C1 segment of cervical spinal cord (tissue), 14 donors: ENCODE measurements at regions not wholly inside any gene's neighbourhood (a gene's known extent, or its start where the extent isn't known, plus 50 kb on each side); places are given as distances from the start of the nearest gene placed in this dataset.
A peak's percentile ranks its signal among the peaks of the same experiment; 100 is the strongest.

ENCODE experiments used
- DNase-seq, 14 donors: peaks; one replicate each; lab custom pipeline; 2025; lab: John Stamatoyannopoulos, UW

DNA sequence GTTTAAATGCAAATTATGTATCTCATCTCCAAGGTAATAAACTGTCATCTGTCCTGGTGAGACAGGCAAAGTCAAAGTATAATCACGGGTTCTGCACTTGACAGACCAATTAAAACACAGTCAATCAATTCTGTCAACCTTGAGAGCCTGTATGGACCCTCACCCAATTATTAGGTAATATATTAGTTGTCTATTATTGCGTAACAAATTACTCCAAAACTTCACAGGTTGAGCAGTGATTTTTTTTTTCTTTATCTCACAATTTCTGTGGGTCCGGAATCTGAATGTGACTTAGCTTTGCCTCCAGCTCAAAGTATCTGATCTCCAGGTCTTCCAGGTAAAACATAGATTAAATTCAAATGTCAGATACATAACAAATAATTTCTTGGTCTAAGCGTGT, 707.4 kb upstream of the ARGLU1 start:
- no peak for DNase-seq

DNA sequence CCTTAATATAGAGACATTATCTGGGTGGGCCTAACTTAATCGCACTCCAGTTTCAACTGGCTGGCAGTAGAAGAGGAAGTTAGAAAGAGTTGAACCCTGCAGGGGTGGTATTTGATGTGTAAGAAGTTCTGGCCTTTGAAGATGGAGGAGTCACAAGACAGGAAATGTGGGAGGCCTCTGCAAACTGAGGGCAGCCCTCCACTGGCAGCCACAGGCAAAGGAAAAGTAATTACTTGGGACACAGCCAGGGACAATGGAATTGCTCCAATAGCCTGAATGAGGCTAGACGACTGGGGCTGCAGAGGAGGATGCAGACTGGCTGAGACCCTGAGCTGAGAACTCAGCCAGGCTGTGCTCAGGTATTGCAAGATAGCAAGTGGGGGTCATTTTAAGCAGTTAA, 703.3 kb upstream of the ARGLU1 start:
- DNase-seq = peak in 2 of 14 donors; percentile 0 to 19

DNA sequence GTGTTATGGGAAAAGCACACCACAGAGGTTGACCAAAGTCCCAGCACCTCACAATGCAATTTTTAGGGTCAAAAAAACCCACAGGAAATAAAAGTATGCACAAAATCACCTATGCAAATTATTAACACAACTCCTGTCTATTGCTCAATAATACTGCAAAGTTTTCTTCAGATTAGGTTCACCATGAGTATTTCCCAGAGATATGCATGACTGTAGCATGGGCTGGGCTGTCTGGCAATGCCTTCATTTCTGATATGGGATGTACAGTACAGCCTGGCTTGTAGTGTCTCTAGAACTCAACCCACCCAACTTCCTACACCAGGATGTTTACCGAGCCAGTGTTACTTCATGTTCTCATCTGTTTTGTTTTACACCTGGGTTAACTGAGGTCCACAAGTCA, 698.7 kb upstream of the ARGLU1 start:
- DNase-seq = no peak

DNA sequence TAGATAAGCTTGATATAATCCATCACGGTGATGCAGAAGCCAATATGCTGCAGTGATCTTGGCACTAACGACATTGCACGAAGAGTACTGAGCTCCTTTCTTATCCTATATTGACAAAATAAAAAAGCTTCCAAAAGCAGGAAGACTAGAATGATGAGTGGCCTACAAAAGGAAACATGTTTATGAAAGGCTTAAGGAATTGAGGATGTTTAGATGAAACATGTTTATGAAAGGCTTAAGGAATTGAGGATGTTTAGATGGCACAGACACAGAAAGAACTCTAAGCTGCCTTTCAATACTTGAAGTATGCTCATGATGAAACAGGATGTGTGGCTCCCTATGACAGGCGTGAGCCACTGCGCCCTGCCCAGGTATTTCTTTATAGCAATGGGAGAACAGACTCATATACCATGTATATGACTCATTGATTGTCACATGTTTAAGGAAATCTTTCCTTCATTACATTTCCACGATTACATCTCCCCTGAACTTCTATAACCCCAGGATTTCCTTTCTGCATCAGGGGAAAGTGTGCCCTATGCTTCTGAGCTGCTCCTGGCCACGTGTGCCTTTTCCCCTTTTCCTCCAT, 690.8 kb upstream of the ARGLU1 start:
- no peak for DNase-seq

DNA sequence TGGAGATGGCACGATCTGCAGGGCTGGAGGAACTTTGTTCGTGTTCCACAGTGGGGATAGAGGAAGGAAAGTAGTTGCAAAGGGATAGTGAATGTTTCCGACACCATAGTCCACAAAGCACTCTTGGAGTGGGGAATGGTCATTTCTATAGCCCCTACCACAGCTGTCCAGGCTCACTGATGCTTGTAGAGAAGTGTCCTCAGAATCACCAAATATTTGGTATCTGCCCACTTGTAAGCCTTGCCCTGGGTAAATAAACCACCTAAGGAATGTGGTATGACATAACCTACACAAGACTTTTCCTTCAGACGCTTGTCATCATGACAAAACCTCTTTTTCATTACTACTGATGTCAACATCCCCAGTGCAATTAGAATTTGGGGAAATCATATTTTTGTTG, 686.5 kb upstream of the ARGLU1 start:
- DNase-seq = no peak

DNA sequence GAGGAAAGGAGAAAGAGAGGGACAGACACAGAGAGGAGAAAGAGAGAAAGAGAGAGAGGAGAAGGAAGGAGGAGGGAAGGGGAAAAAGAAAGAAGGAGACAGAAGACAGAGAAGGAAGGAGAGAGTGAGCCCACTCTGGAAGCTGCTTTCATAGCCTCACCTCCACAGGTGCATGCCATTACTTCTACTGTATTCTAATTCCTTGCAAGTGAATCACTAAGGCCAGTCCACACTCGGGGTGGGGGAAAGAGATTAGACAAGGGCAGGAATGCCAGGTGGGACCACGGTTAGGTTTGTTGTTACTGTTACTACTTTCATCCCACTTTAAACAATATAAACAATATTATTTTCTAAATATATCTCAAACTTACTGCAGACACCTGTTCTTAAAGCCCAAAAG, 684.5 kb upstream of the ARGLU1 start:
- DNase-seq = no peak

DNA sequence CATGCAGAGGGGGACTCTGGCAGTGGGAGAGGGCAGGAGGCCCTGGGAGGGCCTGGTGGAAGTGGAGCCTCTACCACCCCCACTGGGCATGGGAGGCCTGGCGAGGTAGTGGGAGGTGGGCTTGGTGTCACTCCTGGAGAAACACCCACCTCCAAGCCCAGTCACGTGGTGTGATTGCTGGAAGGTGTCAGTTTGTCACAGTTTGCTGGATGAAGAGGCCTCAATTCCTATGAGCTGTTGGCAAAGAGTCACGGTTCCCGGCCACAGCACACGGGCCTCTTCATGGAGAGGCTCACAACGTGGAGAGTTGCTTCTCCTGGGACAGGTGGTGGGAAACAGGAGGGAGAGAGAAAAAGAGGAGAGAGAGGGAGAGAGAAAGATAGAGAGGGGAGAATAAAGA, 684.1 kb upstream of the ARGLU1 start:
- no peak for DNase-seq

DNA sequence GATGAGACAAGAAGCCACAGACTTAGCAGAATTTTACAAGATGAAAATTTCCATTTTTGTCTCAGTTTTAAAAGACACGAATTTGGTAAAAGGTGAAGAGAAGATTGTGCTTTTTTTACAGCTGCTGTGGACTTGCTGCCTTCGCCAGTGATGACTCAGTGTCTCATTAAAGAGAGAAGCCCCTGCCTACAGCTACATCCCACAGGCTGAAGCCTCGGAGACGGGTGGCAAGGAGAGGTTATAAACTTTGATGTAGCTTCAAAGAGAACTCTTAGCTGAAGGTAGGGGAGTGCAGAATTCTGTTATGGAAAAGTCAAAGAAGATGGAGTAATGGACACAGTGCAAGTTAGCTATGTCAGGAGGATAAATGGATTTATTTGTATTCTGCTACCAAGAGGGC, 683.4 kb upstream of the ARGLU1 start:
- DNase-seq = no peak

DNA sequence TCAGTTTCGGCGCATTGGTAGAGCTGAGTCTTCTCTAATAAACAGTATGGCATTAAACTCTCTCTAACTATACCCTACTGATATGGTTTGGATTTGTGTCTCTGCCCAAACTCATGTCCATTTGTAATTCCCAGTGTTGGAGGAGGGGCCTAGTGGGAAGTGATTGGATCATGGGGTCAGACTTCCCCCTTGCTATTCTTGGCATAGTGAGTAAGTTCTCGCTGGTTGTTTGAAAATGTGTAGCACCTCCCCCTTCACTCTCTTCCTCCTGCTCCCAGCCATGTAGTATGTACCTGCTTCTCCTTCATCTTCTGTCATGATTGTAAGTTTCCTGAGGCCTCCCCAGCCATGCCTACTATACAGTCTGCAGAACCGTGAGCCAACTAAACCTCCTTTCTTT, 682.7 kb upstream of the ARGLU1 start:
- DNase-seq = no peak

DNA sequence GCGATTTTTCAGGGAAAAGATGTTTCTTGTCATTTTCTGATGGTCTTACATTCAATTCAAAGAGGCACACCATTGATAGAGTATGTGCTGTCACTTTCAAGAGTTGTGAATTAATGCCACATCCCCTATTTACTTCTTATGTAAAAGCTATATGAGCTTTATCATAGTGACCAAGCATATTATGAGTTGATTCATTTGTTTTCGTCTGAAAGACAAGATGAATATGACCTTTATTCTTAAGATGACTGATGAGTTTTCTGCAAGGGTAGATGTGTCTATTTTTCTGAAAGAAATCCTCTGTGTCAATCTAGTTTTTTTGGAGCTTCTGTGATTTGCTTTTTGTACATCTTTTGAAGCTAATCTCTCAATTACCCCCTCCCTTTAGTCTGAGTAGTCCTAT, 676.3 kb upstream of the ARGLU1 start:
- no peak for DNase-seq

DNA sequence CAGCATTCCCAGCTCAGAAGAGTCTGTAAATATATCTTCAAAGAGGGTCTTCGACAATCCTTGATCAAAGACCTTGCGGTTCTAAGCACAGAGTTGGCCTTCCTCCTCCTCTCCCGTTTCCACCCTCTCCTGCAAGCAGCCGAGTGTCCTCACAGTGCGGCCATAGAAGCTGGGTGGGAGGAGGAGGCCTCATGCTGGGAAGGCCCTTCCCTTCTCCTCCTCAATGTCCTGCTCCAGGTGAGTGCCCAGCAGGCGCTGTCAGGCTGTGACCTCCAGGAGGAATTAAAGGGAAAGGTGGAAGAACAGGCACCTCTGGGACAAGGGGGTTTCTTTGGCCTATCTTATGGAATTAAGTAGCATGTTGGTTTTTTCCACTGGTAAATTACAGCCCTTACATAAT, 674.2 kb upstream of the ARGLU1 start:
- no peak for DNase-seq

DNA sequence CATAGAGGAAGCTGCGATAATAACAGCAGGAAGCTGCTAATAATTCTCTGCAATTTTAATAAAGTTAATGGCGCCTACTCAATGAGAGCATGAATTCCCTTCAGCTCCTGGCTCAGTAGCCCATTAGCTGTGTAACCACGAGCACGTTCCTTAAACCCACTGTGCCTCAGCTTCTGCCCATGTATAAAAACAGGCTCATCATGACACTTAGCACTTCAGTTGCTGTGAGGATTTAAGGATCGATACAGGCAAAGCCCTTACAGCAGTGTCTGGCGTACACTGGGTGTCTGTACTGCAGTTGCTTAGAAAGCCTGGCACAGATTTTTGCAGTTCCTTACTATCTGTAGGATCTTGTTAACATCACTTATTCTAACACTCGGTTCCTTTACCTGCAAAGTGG, 673.4 kb upstream of the ARGLU1 start:
- DNase-seq = no peak

DNA sequence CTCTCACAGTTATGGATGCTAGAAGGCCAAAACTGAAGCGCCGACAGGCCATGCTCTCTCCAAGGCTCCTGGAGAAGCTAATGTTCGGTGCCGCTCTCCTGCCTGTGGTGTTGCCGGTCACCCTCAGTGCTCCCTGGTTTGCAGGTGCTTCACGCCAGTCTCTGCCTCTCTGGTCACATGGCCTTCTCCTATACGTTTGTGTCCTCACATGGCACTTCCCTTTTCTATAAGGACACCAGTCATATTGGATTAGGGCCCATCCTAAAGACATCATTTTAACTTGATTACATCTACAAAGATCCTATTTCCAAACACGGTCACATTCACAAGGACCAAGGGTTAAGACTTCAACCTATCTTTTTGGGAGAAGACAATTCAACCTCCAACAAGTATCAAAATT, 671.3 kb upstream of the ARGLU1 start:
- DNase-seq = no peak

DNA sequence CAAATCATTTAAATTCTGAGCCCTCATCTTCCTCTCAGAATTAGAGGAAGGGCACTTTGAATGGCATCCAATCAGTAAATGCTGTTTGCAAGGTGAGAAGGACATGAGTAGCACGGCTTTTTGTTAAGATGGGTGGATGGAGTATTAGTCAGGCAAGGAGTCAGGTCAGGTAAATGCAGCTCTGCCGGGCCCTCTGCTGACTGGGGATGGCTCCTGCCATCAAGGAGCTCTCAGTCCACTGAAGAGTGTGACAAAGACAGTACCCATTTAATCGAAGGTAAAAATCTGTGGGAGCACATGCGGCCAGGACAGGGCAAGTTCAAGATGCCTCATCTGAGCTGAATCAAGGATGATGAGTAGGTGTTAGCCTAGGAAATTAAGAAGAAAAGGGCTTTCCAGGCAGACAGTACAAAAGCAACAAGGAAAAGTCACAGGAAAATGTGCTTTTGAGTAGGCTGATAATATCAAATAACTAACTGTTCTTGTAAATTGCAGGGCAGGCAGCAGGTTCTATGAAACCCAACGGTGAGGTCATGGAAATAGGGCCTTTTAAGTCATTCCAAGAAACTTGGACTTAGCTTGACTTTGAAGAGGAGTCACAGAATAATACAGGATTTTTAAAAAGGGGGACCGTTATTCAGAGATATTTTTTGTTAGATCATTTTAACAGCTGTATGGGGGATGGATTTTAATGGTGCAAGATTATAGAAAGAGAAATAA, 670.5 kb upstream of the ARGLU1 start:
- no peak for DNase-seq

DNA sequence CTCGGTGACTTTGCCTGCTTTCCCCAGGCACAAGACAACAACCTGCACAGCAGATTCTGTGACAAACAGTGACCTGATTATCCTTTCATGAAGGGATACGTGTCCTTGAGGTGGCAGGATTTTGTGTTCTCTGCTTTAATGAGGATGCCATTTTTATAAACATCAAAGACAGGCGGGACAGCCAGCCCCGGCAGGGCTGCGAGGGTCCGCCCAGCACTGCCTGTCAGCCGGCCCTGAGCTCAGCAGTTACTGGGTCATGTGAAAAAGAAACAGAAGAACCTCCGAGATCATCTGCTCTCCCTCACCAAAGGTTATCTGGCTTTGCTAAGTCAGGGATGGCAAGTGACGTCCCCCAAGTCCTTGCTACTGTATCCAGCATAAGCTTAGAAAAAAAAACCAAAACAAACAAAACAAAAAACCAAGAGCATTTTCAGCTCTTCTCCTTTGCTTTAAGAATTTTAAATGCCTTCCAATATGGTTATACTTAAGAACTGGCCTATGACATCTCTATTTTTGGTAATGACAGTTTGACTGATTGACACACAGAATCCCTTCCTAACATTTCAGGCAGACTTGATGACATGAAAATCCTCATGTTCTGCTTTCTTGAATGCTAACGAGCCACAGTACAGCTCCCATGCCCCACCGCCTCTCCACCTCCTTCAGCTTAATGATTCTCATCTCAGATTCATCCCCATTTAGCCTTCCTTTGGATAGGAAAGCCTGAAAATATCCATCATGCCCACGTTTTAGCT, 666.6 kb upstream of the ARGLU1 start:
- DNase-seq = peak in 1 of 14 donors; percentile 25

DNA sequence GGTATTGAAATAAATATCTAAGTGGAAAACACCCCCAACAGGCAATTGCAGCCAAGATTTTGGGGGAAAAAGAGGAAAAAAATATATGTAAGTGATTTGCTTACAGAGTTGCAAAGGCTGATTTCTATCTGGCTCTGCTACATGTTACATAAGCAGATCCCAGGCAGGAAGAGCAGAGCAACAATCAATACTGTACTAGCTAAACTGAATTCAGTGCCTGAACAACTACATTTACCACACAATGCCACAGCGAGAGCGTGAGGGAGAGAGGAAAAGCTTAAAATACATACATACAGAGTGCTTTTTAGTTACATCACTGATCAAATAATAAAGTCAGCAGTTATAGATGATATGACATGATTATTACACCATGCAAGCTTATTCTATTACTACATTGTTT, 665.6 kb upstream of the ARGLU1 start:
- peak in 1 of 14 donors; percentile 10 for DNase-seq

DNA sequence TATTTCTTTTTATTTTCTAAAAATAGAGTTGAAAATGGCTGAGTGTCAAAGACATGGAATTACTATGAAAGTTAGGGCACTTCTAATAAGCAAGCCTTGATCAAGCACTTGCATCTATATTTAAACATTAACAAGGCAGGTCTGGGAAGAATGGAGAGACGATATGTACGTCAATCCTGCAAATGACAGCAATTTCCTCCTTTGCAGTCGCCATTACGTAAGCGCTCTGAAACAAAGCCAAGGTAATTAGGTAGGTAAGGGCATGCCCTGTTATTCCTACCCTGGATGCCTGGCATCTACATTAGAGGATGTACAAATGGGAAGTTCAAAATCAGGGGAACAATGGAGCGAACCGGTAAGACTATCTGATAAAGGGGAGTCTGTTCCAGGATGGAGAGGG, 664.0 kb upstream of the ARGLU1 start:
- no peak for DNase-seq

DNA sequence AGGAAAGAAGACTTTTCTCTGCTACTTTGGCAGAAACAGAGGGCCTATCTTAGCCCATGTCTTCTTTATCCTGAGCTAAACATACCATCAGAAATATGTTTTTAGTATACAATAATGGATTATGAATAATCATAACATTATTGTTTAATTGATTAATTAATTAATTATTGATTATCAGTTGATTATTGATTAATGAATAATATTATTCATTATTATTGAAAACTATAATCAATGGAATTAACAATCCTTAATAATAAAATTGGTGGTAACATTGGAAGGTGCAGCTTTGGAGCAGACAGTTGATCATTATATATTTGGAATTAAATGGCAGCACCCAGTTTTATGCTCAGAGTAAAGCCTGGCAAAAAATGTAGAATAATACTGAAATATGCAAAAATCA, 655.9 kb upstream of the ARGLU1 start:
- DNase-seq = no peak

DNA sequence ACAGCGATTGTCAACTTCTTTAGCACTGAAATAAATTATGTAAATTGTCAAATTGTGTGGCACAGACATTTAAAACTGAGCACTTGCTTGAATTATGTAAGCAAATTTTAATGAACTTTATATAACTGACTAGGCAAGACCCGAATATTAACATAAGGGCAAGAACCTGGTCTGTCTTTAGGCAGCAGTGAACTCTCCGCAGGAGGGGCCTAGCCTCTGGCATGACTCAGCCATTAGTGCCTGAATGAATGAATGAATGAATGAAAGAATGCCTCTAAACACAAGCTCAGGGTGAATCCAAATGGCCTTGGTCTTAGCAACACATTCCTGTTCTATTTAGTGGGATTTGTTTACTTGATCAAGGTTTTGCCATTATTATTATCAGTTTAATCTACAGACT, 654.7 kb upstream of the ARGLU1 start:
- DNase-seq = no peak

DNA sequence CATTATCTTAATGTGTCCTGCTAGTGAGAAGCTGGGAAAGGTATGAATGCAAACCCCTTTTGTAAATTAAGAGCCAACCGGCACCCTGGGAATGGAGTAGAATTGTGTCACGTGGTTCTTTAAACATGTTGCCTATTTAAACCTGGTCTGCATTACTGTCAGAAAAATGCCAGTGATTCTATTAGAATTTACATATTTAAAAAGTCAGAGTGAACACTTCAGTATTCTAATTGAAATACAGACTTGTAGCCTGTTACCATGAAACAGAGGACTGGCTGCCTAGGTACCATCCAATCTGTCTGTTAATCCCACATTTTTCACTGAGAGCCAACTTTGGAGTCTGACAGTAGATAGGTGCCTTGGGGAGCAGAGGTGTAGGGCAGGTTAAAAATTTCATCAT, 652.3 kb upstream of the ARGLU1 start:
- DNase-seq = no peak

DNA sequence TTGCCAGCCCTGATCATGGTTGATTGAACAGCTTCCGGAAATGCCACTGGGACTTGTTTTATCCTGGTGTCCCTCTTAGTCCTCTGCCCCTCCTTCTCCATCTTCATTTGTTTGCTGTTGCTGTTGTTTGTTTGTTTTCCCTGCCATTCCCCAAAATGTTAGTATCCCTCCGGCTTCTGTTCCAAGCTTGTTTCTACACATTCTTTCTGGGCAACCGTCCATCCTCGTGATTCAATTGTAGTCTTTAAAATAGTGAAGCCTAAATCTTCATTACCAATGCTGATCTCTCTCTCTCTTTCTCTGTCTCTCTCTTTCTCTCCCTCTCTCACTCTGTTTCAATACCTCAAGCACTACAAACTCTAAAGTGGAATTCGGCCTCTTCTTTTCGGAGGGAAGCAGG, 649.3 kb upstream of the ARGLU1 start:
- DNase-seq = peak in 1 of 14 donors; percentile 22

DNA sequence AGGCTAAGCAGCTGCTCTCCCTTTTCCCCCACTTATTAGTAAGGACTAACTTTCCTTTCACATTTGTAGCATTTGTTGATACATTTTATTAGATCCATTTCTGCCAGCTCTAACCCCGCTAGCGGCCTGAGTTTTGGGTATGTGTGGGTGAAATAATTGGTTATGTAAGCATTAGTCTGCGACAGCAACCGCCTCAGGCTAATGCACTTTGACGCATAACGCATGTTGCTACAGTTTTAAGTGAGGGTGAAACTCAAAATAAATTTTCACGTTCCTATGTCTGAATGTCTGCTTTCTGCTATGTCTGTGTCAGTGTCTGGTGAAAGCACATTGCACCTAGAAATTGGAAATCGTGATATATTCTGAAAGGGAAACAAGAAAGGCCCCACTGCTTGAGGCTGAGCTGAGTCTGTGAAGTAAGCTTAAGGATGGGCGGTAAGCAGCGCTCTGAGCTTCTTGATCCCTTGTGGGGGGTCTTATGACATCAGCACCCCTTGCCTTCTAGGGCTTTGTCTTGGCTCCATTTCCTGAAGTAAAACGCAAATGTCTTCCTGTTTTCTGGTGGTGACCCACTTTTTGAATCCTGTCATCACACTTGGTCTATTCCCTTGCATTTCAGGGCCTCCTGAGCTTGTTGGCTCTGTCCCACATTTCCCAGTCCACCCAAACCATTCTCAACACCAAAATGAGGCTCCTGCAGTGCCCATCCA, 648.3 kb upstream of the ARGLU1 start:
- DNase-seq = peak in 1 of 14 donors; percentile 53
